ENCODE measurements at regions not wholly inside any gene's neighbourhood (a gene's known extent, or its start where the extent isn't known, plus 50 kb on each side); places are given as distances from the start of the nearest gene placed in this dataset.
"Not testable (repeated sequence)": the region's sequence is repeated elsewhere in the genome, so short reads cannot be mapped to it uniquely, and the experiment has no call there.

DNA sequence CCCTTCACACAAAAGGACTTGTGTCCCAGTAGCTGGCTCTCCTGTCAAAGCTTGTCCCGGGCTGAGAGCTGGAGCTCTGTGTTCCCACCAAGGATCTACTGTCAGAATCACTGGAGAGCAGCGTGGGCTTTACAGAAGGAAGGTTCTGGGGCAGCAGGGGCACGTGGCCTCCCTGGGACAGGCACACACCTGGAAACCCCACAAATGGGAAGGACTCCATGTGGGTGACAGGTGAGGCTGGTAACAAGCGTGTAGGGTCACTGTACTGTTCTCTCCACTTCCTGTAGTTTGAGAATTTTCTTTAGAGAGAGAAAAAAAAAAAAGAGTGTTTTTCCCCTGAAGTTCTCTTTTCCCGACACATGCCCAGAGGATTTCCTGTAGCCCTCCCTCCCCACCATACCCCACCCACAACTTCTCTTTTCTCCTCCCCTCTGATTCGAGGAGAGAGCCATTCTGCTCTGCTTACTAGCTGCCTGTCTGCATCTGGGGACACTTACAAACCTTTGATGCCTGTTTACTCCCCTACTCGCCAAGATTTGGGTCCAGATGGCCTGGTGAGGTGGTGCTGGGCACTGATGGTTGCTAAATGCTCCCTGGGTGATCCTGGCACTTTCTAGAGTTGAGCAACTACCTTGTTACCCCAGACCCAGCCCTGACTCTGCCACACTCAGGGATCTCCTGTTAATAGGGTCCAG lies 84.1 kb upstream of the SIRPA start:
- no peak for DNase-seq (ENCODE audit: low read depth)

DNA sequence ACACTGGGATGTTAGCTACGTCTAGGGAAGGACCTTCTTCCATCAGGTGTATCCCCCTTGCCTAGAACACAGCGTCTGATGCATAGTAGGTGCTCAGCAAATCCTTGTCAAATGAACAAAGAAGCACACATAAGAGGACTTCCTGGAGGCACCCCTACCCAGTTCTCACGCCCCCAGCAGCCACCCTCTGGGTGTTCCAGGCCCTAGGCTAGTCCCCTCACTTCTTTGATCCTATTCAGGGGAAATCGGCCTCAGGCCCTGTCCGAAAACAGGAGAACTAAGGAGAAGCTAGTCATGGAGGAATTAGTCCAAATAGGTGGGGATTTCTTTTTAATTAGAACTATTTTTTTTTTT lies 84.7 kb upstream of the SIRPA start:
- DNase-seq (ENCODE audit: low read depth): no peak

DNA sequence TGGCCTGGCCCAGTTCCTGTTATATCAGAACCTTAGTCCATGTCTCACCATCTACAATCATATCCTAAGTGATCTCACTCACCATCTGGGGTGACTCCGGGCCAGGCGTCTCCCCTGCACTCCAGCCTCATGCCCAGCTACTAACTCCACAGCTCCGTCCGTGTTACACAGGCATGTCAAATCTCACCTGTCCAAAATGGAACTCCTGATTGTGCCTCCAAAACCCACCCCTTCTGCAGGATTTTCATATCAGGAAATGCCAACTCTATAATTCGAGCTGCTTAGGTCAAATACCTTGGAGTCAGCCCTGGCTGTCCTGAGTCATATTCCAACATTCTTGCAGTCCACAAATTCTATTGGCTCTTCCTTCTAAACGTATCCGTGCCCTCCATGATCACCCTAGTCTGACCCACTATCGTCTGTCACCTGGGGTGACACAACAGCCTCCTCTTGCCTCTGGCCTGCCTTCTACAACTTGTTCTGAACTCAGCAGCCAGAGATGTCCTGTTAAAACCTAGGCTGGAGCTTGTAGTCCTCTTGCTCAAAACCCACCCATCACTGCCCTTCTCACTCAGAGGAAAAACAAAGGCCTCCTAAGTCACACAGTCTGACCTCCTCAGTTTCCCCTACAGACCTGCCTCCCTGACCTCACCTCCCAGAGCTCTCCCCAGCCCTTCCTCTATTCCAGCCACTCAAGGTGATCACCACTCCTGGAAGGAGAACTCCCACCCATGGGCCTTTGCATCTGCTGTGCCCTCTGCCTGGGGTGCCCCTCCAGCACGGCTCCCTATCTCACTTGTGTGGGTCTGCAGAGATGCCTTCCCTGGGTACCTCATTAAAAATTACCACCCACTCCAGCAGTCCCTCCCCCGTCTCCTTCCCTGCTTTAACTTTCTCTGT lies 85.3 kb upstream of the SIRPA start:
- no peak for DNase-seq (ENCODE audit: low read depth)

DNA sequence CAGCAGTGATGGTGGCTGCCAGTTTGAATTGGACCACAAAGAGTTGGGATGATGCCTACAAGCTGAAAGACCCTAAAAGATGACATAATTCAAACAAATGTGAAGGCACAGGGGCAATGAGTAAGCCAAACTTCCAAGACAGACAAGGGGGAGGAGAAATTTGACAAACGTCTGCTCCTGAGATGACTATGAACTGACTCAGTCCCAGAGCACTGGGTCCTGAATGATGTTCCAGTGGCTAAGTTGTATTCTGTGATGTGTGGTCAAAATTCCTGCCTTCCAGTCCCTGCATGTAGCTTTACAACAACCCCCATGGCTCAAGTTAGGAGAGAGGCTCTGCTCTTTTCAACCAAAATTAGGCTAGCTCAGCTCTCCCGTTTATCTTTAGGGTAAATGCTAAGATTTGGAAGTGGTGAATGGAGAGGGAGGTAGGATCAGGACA lies 86.1 kb upstream of the SIRPA start:
- no peak for DNase-seq (ENCODE audit: low read depth)

DNA sequence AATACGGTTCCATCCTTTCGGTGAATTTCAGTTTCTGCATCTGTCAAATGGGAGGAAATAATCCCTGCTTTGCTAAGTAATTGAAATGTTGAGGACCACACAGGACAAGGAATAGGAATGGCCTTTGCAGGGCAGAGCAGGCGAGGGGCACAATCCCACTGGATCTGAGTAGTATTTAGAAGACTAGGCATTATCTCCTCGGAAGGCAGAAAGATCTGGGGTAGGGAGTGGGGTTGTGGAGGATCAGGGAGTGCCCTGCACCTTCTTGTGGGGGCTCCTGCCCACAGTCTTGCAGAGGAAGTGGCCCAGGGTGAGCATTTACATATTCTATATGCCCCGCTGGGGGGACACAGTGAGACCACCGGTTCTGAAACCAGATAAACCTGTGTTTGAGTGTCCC lies 87.1 kb upstream of the SIRPA start:
- DNase-seq (ENCODE audit: low read depth): no peak

DNA sequence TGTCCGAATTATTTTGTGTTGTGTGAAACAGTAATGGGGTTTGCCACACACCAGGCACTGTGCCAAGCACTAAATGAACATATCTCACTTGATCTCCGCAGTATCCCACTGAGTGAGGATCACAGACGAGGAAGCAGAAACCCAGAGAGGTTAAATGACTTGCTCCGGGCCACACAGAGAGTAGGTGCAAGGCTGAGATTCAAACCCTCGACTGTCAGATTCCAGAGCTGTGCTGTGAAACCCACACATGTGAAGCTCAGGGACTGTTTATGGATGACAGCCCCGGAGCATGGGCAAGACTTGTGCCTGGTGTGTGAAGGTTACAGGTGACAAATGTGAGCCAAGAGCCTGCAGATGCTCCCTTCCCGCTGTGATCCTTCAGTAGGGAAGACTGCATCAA lies 87.8 kb upstream of the SIRPA start:
- DNase-seq (ENCODE audit: low read depth): no peak

DNA sequence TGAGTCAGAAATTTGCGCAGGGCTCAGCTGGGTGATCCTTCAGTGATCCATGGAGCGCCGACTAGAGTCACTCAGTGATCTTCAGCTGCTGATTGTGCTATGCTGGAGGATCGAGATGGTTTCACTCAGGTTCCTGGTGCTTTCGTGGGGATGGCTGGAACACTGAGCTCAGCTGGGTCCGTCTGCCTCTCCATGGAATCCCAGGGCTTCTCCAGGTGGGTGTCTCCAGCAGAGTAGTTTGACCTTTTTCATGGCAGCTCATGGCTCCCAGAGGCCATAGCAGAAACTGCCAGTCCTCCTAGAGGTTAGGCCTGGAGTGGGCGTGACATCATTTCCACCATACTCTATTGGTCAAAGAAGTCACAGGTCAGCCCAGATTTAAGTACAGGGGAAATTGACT lies 88.8 kb upstream of the SIRPA start:
- DNase-seq (ENCODE audit: low read depth): no peak

DNA sequence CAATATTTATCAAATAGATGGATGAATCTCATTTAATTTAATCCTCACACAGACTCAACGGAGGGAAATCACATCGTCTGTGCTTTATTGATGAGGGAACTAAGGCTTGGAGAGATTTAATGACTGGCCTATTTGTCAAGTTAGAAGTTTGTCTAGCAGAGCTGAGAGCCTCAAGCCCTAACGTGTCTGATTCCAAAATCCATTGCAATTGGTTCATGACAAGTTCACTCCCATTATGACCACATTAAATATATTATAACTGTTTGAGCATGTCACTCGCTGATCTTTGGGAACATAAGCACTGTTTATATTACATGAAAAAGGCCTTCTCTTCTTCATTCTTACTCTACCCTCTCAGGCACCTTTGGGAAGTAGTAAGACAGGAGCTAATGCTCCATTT lies 89.4 kb upstream of the SIRPA start:
- no peak for DNase-seq (ENCODE audit: low read depth)

DNA sequence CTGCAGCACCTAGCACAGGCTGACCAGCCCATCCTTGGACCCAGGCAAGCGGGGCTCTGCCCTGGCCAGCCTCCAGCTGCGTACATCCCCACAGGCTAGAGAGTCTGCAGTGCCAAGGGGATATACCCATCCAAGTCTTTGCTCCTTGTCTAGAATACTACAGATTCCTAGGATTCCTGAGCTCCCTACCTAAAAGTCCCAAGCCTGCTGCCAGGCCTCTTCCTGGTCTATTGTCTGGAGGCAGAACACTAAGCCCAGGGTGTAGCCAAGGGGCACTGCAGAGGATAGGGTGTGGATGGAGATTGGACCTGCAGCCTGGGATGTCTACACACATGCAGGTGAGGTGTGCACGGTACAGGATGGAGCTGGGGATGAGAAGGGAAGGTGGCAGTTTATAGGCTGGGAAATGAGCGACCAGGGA lies 90.0 kb upstream of the SIRPA start:
- no peak for DNase-seq (ENCODE audit: low read depth)

DNA sequence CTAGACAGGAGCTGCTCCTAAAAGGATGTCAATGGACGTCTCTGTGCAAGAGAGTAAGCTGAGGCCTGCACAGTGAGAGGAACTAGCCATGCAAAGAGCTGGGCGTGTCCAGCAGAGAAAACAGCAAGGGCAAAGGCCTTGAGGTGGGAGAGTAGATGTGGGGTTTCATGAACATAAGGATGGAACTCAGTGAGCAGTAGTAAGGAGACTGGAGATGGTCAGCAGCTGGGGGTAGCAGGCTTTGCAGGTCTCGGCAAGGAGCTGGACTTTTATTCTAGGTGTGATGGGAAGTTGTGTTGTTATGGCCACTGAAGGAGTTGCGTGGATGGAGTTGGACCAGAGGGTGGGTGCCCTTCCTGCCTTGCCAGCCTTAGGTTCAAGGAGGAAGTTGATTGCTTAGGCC lies 90.7 kb upstream of the SIRPA start:
- no peak for DNase-seq (ENCODE audit: low read depth)

DNA sequence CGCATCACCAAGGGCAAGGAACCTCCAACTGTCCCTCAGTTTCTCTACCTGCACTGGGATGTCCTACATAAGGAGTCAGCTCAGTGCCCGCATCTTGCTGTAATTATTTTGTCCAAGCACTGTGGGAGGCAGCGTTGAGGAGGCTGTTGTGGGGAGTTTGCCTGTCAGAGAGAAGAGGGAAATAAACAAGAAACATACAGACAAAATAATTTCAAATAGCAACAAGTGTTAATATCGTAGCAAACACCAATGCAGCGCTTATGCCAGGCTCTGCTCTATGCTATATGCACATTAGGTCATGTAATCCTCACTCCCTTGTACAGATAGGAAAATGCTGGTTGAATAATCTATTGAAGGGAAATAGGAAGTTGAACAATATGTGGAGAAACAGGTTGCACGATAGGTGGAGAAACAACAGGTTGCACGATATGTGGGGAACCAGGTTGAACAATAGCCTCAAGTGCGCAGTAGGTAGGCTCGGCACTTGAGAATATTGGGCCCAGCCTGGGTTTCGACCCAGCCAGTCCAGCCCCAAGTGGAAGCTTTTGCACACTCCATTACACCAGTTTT lies 91.2 kb upstream of the SIRPA start:
- no peak for DNase-seq (ENCODE audit: low read depth)

DNA sequence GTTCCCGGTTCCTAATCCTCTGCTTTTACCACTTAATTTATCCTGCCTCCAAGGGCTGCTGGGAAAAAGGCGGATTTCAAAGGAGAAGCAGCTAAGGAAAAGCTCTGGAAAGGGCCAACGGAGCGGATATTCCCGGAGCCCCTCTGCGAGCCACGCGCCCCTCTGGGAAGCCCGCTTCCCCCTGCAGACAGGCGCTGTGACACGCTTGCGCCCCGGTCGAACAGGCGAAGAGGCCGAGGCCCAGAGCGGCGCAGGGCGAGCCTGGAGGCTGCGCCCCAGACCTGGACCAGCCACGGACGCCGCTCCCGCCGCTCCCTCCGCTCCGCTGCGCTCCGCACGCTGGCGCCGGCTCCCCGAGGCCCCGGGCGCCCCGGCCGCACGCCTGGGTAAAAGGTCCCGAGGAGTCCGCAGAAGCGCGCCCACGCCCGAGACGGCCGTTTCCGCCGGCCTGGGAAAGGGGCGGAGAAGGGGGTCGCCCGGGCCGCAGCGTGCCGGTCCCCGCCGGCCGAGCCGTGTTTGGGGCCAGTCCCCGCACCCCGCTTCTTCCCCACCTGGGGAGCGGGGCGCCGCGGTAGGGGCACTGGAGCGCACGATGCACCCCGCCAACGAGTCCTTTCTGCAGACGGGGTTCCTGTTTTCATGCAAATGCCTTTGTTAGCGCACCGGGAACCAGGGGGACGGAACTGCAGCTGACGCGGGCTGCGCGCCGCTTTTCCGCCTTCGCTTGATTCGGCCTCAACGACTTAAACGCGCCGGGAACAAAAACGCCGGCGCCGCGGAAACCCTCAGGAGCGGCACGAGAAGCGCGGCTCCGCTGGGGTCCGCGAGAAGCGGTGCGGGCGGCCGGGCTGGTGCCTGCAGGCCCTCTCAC lies 91.9 kb upstream of the SIRPA start:
- DNase-seq (ENCODE audit: low read depth): no peak

DNA sequence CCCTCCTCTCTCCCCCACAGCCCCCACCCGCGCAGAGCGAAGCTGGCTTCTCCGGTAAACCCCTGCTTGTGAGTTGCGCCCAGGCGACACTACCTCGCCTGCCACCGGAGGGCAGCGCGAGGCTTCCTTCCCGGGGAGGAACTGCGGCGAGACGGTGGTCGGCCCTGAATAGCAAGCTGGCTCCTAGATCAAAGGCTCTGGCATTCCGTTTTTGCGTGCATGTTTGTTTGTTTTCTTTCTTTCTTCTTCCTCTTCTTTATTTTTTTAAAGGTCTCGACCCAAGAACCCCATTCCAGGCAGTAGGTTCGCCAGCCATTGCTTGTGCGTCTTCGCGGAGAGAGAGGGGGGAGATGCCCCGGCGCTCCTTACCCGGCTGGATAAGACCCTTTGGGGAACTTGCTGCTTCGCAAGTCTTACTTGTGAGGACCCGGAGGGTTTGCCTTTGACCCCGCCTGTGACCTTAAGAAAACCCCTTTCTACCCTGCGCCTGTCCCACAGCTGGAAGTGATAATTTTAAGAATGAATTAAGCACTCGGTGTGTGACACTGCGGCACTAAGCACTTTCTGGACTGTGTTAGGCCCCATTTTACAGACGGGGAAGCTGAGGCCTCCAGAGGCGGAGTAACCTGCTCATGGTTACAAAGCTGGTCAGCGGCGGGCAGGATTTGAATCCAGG lies 92.7 kb upstream of the SIRPA start:
- no peak for DNase-seq (ENCODE audit: low read depth)

DNA sequence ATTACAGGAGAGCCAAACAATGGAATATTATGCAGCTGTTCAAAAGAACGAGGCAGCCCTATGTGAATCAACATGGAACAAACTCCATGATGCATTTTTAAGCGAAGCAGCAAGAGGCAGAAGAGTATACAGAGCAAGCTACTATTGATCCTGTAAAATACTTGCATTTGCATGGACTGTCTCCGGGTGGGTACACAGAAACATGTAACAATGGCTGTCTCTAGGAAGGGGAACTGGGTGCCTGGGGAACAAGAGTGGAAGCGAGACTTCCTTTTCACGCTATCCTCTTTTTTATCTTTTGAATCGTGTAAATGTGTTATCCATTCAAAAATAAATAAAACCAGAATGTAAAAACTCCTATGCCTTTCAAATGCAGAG lies 93.3 kb upstream of the SIRPA start:
- DNase-seq (ENCODE audit: low read depth): no peak

DNA sequence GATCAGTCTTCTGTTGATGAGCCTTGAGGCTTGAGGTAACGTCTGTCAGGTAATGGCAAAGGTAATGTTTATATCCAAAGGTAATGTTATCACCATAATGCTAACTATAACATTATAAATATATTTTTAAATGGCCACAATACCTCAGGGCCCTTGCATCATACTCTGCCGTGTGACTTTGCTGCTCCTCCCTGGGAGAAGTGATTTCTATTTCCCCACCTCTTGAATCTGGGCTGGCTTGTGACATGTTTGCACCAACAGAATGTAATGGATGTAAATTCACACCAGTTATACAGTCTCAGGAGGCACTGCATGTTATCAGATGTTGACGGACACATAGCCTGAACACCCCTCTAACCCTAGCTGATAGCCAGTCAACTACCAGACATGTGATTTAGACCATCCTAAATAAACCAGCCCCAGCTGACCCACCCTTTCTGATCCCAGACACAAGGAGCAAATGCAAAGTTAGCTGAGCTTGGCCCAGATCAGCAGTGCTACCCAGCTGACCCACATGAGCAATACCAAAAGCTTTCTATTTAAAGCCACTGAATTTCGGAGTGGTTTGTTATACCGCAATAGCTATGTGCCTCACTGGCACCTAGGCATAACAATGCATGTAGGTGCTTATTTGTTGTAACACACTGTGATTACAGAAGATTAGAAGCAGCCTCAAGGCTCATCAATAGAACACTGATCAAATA lies 93.8 kb upstream of the SIRPA start:
- DNase-seq (ENCODE audit: low read depth): no peak

DNA sequence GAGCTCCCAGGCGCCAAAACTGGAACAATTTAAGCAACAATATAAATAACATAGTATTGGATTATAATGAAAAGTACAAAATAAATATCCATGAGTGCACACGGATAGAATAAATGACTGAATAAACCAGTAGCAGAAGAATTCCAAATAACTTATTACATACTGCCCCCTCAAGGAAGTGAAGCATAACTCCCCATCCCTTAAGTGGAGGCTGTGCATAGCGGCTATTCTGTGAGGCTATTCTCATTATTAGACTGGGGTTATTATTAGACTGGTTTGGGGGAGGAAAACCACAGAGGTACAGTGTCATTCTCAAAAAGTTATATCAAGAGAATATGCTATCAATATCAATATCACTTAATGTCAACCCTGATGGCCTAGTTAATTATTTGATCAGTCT lies 94.4 kb upstream of the SIRPA start:
- DNase-seq (ENCODE audit: low read depth): no peak

DNA sequence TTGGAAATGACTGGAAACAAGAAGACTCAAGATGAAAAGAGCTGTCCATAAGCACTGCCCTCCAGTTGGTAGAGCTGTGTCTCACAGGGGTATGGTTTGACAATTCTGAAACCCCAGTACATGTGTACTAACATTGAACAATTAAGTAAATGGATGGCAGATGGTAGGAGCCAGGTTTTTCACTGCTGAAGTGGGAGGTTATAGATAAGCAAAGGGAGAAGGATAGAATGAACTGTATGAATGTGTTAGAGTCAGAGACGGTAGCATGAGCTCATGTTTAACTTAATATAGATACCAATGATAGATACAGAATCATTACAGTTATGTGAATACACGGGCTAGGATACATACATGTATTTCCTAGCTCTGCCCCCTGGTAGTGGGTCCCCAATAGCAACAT lies 95.0 kb upstream of the SIRPA start:
- no peak for DNase-seq (ENCODE audit: low read depth)

DNA sequence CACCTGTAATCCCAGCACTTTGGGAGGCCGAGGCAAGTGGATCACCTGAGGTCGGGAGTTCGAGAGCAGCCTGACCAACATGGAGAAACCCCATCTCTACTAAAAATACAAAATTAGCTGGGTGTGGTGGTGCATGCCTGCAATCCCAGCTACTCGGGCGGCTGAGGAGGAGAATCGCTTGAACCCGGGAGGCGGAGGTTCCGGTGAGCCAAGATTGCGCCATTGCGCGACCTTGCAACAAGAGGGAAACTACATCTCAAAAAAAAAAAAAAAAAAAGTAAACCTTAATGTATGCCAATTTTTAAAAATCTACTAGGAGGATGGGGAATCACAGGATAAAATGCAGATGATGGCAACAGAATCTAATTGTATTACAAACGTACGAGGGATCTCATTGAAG lies 95.5 kb upstream of the SIRPA start:
- DNase-seq (ENCODE audit: low read depth): not testable (repeated sequence)

DNA sequence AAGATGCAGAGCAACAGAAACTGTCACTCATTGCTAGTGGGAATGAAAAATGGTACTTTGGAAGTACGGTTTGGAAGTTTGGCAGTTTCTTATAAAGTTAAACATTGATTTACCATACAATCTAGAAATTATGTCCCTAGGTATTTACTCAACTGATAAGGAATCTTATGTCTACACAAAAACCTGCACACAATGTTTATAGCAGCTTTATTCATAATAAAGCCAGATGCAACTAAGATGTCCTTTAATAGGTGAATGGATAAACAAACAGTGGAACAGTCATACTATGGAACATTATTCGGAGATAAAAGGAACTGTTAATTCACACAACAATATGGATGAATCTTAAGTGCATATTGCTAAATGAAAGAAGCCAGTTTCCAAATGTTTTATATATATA lies 96.2 kb upstream of the SIRPA start:
- DNase-seq (ENCODE audit: low read depth): no peak

DNA sequence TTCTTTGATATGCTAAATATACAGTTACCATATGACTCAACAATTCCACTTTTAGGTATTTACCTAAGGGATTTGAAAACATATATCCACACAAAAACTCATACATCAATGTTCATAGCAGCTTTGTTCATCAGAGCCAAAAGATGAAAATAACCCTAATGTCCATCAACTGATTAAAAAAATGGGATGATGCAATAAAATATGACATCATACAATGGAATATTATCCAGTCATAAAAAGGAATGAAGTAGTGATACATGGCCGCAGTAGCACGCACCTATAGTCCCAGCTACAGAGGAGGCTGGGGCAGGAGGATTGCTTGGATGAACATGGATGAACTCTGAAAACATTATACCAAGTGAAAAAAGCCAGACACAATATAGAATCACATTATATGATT lies 101.4 kb upstream of the SIRPA start:
- DNase-seq (ENCODE audit: low read depth): no peak

DNA sequence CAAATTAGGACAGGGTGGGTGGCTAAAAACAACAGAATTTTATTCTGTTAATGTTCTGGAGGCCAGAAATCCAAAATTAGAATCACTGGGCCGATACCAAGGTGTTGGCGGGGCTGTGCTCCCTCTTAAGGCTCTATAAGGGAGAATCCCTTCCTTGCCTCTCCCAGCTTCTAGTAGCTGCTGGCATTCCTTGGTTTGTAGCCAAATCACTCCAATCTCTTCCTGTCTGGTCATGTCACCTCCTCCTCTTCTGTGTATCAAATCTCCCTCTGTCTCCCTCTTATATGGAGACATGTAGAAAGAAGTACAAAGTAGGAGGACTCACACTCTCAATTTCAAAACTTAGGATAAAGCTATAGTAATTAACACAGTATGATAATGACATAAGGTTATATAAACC lies 102.9 kb upstream of the SIRPA start:
- no peak for DNase-seq (ENCODE audit: low read depth)
